WTC11 (cell line): ENCODE measurements at regions not wholly inside any gene's neighbourhood (a gene's known extent, or its start where the extent isn't known, plus 50 kb on each side); places are given as distances from the start of the nearest gene placed in this dataset.

Experiments
- FOXJ3 ChIP-seq: sonication (generic); formaldehyde crosslinking; IDR thresholded peaks from 2 replicates; pipeline ENCODE4 v1.9.0; 2021; ENCODE audit warnings: missing genetic modification reagents, mild to moderate bottlenecking, borderline replicate concordance
- KAT7 ChIP-seq: sonication (generic); formaldehyde crosslinking; IDR thresholded peaks from 2 replicates; pipeline ENCODE4 v1.8.1; 2023; ENCODE audit warnings: missing genetic modification reagents, mild to moderate bottlenecking, borderline replicate concordance
- MYBL2 ChIP-seq: sonication (generic); formaldehyde crosslinking; IDR thresholded peaks from 2 replicates; pipeline ENCODE4 v1.8.1; 2023; ENCODE audit warnings: mild to moderate bottlenecking, moderate library complexity, missing genetic modification reagents
- RELA ChIP-seq: sonication (generic); formaldehyde crosslinking; IDR thresholded peaks from 2 replicates; pipeline ENCODE4 v1.8.1; 2022; ENCODE audit warnings: missing genetic modification reagents, mild to moderate bottlenecking, borderline replicate concordance
- TEAD4 ChIP-seq: sonication (generic); formaldehyde crosslinking; IDR thresholded peaks from 2 replicates; pipeline ENCODE4 v1.8.0; 2022; ENCODE audit warnings: mild to moderate bottlenecking, missing genetic modification reagents
- ZNF219 ChIP-seq: sonication (generic); formaldehyde crosslinking; IDR thresholded peaks from 2 replicates; pipeline ENCODE4 v1.8.0; 2023; ENCODE audit warnings: missing genetic modification reagents, mild to moderate bottlenecking, borderline replicate concordance
- ZNF317 ChIP-seq: sonication (generic); formaldehyde crosslinking; IDR thresholded peaks from 2 replicates; pipeline ENCODE4 v1.8.1; 2023; ENCODE audit warnings: low read depth, mild to moderate bottlenecking, moderate library complexity, missing genetic modification reagents, borderline replicate concordance
- TF ChIP-seq, protein P1 (sequence below): fragments of 200-600 bp; IDR thresholded peaks from 2 replicates; pipeline ENCODE4 v1.8.0; 2022; ENCODE audit warnings: antibody characterized with exemption
- TF ChIP-seq, protein P2 (sequence below): sonication (generic); formaldehyde crosslinking; IDR thresholded peaks from 2 replicates; pipeline ENCODE4 v1.8.0; 2022; ENCODE audit warnings: missing genetic modification reagents
- TF ChIP-seq, protein P3 (sequence below): sonication (generic); formaldehyde crosslinking; IDR thresholded peaks from 2 replicates; pipeline ENCODE4 v1.8.1; 2023; ENCODE audit warnings: mild to moderate bottlenecking, missing genetic modification reagents, moderate library complexity
- TF ChIP-seq, protein P4 (sequence below): sonication (generic); formaldehyde crosslinking; IDR thresholded peaks from 2 replicates; pipeline ENCODE4 v1.8.1; 2023; ENCODE audit warnings: mild to moderate bottlenecking, moderate library complexity, missing genetic modification reagents

DNA sequence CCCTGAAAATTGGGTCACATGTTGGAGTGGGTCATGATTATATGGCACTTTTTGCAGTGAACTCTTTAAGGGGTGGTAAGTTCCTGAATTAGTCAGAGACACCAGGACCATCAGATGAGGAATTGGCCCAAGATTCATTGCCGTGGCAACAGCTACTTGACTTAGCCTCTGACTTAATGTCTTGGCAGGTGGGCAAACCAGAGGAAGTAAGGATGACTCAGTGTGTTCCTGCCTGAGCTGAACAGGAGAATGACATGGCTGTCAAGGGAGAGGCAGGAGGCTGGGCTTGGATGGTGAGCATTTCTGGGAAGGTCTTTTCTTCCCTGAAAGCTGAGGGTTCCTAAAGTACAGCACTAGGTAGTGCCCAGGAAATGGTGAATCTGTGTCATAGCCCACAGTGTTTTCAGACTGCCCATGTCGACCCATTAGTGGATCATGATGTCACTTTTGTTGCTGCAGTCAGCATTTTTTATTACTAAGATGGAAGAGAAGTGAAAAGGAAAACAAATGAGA is 170.1 kb upstream of the PWP1 start:
- TF ChIP-seq, protein P1, sequence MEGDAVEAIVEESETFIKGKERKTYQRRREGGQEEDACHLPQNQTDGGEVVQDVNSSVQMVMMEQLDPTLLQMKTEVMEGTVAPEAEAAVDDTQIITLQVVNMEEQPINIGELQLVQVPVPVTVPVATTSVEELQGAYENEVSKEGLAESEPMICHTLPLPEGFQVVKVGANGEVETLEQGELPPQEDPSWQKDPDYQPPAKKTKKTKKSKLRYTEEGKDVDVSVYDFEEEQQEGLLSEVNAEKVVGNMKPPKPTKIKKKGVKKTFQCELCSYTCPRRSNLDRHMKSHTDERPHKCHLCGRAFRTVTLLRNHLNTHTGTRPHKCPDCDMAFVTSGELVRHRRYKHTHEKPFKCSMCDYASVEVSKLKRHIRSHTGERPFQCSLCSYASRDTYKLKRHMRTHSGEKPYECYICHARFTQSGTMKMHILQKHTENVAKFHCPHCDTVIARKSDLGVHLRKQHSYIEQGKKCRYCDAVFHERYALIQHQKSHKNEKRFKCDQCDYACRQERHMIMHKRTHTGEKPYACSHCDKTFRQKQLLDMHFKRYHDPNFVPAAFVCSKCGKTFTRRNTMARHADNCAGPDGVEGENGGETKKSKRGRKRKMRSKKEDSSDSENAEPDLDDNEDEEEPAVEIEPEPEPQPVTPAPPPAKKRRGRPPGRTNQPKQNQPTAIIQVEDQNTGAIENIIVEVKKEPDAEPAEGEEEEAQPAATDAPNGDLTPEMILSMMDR: no peak
- TF ChIP-seq KAT7 (CRISPR knock-in tag): no peak
- TF ChIP-seq FOXJ3 (CRISPR knock-in tag): no peak
- no peak for TF ChIP-seq RELA
- no peak for TF ChIP-seq ZNF317 (CRISPR knock-in tag)
- TF ChIP-seq ZNF219: no peak
- TF ChIP-seq, protein P2, sequence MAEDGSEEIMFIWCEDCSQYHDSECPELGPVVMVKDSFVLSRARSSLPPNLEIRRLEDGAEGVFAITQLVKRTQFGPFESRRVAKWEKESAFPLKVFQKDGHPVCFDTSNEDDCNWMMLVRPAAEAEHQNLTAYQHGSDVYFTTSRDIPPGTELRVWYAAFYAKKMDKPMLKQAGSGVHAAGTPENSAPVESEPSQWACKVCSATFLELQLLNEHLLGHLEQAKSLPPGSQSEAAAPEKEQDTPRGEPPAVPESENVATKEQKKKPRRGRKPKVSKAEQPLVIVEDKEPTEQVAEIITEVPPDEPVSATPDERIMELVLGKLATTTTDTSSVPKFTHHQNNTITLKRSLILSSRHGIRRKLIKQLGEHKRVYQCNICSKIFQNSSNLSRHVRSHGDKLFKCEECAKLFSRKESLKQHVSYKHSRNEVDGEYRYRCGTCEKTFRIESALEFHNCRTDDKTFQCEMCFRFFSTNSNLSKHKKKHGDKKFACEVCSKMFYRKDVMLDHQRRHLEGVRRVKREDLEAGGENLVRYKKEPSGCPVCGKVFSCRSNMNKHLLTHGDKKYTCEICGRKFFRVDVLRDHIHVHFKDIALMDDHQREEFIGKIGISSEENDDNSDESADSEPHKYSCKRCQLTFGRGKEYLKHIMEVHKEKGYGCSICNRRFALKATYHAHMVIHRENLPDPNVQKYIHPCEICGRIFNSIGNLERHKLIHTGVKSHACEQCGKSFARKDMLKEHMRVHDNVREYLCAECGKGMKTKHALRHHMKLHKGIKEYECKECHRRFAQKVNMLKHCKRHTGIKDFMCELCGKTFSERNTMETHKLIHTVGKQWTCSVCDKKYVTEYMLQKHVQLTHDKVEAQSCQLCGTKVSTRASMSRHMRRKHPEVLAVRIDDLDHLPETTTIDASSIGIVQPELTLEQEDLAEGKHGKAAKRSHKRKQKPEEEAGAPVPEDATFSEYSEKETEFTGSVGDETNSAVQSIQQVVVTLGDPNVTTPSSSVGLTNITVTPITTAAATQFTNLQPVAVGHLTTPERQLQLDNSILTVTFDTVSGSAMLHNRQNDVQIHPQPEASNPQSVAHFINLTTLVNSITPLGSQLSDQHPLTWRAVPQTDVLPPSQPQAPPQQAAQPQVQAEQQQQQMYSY: no peak
- TF ChIP-seq, protein P3, sequence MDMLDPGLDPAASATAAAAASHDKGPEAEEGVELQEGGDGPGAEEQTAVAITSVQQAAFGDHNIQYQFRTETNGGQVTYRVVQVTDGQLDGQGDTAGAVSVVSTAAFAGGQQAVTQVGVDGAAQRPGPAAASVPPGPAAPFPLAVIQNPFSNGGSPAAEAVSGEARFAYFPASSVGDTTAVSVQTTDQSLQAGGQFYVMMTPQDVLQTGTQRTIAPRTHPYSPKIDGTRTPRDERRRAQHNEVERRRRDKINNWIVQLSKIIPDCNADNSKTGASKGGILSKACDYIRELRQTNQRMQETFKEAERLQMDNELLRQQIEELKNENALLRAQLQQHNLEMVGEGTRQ (CRISPR knock-in tag): no peak
- TF ChIP-seq, protein P4, sequence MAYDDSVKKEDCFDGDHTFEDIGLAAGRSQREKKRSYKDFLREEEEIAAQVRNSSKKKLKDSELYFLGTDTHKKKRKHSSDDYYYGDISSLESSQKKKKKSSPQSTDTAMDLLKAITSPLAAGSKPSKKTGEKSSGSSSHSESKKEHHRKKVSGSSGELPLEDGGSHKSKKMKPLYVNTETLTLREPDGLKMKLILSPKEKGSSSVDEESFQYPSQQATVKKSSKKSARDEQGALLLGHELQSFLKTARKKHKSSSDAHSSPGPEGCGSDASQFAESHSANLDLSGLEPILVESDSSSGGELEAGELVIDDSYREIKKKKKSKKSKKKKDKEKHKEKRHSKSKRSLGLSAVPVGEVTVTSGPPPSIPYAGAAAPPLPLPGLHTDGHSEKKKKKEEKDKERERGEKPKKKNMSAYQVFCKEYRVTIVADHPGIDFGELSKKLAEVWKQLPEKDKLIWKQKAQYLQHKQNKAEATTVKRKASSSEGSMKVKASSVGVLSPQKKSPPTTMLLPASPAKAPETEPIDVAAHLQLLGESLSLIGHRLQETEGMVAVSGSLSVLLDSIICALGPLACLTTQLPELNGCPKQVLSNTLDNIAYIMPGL (CRISPR knock-in tag): no peak
- TF ChIP-seq MYBL2 (CRISPR knock-in tag): no peak
- no peak for TF ChIP-seq TEAD4 (CRISPR knock-in tag)
